Neural cell (in vitro differentiated cells): ENCODE measurements at regions not wholly inside any gene's neighbourhood (a gene's known extent, or its start where the extent isn't known, plus 50 kb on each side); places are given as distances from the start of the nearest gene placed in this dataset.

Experiments used
- H2AFZ ChIP-seq: fragments of 200-600, 300-800 bp; sonication (generic), shearing (Covaris generic); 2 replicates; pipeline ENCODE4 v1.6.0; 2014; ENCODE audit warnings: low read depth, mild to moderate bottlenecking, antibody characterized with exemption, low read length, moderate library complexity
- H3F3A ChIP-seq: fragments of 200-600 bp; shearing (Covaris generic); 2 replicates; pipeline ENCODE4 v1.6.1; 2016; ENCODE audit warnings: mild to moderate bottlenecking, moderate library complexity, mixed read lengths, antibody characterized with exemption, low read length; ENCODE audit not compliant: insufficient read depth, poor library complexity, severe bottlenecking
- H3K27ac ChIP-seq: fragments of 200-600, 300-800 bp; sonication (generic), shearing (Covaris generic); 2 replicates; pipeline ENCODE4 v1.5.1; 2014; ENCODE audit warnings: mild to moderate bottlenecking, low read length, moderate library complexity
- H3K27me3 ChIP-seq: fragments of 300-800, 200-600 bp; sonication (generic), shearing (Covaris generic); 2 replicates; pipeline ENCODE4 v1.6.0; 2014; ENCODE audit warnings: mild to moderate bottlenecking, low read depth, low read length, moderate library complexity; ENCODE audit not compliant: insufficient read depth
- H3K36me3 ChIP-seq: fragments of 300-800, 200-600 bp; sonication (generic), shearing (Covaris generic); 2 replicates; pipeline ENCODE4 v1.5.1; 2014; ENCODE audit warnings: mild to moderate bottlenecking, antibody characterized with exemption, low read length, moderate library complexity; ENCODE audit not compliant: insufficient read depth
- H3K4me2 ChIP-seq: fragments of 300-800, 200-600 bp; sonication (generic), shearing (Covaris generic); 2 replicates; pipeline ENCODE4 v1.6.0; 2014; ENCODE audit warnings: mild to moderate bottlenecking, low read length
- H3K4me3 ChIP-seq: fragments of 300-800, 200-600 bp; sonication (generic), shearing (Covaris generic); 2 replicates; pipeline ENCODE4 v1.5.1; 2014; ENCODE audit warnings: mild to moderate bottlenecking, low read length, moderate library complexity
- H3K79me2 ChIP-seq: fragments of 200-600 bp; shearing (Covaris generic); replicated peaks from 2 replicates; pipeline ENCODE4 v1.6.0; 2014; ENCODE audit warnings: mild to moderate bottlenecking, low read length, moderate library complexity; ENCODE audit not compliant: insufficient read depth
- H3K9ac ChIP-seq: fragments of 300-800, 200-600 bp; sonication (generic), shearing (Covaris generic); 2 replicates; pipeline ENCODE4 v1.6.1; 2016; ENCODE audit warnings: mild to moderate bottlenecking, low read length, mixed read lengths
- H3K9me2 ChIP-seq: fragments of 200-600 bp; shearing (Covaris generic); 2 replicates; pipeline ENCODE4 v1.6.1; 2016; ENCODE audit warnings: mild to moderate bottlenecking, low read length, mixed read lengths; ENCODE audit not compliant: insufficient read depth
- H3K9me3 ChIP-seq: fragments of 200-600, 300-800 bp; sonication (generic), shearing (Covaris generic); 2 replicates; pipeline ENCODE4 v1.6.1; 2016; ENCODE audit warnings: mild to moderate bottlenecking, mixed run types, low read length, moderate library complexity, mixed read lengths
- H4K20me1 ChIP-seq: fragments of 200-600 bp; shearing (Covaris generic); 2 replicates; pipeline ENCODE4 v1.6.1; 2016; ENCODE audit warnings: mild to moderate bottlenecking, mixed run types; ENCODE audit not compliant: insufficient read depth
- CTCF ChIP-seq: fragments of 450-650 bp; IDR thresholded peaks from 2 replicates; pipeline ENCODE4 v1.5.1; 2014; ENCODE audit warnings: antibody characterized with exemption, mild to moderate bottlenecking, moderate library complexity; ENCODE audit not compliant: poor library complexity, severe bottlenecking
- EP300 ChIP-seq: fragments of 450-650 bp; conservative IDR thresholded peaks from 2 replicates; pipeline ENCODE4 v1.6.1; 2014; ENCODE audit warnings: antibody characterized with exemption, mild to moderate bottlenecking, moderate library complexity; ENCODE audit not compliant: poor library complexity, severe bottlenecking
- EZH2 ChIP-seq: fragments of 200-600, 300-800 bp; shearing (Covaris generic), sonication (generic); IDR thresholded peaks from 2 replicates; pipeline ENCODE4 v1.6.1; 2014; ENCODE audit warnings: antibody characterized with exemption, low read length, borderline replicate concordance, mild to moderate bottlenecking; ENCODE audit not compliant: insufficient read depth, poor library complexity, severe bottlenecking
- MXI1 ChIP-seq: fragments of 450-650 bp; conservative IDR thresholded peaks from 2 replicates; pipeline ENCODE4 v1.6.1; 2014; ENCODE audit warnings: antibody characterized with exemption, mild to moderate bottlenecking; ENCODE audit not compliant: poor library complexity, severe bottlenecking
- POLR2AphosphoS5 ChIP-seq: IDR thresholded peaks from 2 replicates; pipeline ENCODE4 v1.6.1; 2012
- RAD21 ChIP-seq: fragments of 450-650 bp; conservative IDR thresholded peaks from 2 replicates; pipeline ENCODE4 v1.6.1; 2014; ENCODE audit warnings: antibody characterized with exemption, mild to moderate bottlenecking, moderate library complexity
- SMC3 ChIP-seq: fragments of 450-650 bp; conservative IDR thresholded peaks from 2 replicates; pipeline ENCODE4 v1.6.1; 2014; ENCODE audit warnings: antibody characterized with exemption, mild to moderate bottlenecking, moderate library complexity; ENCODE audit not compliant: poor library complexity
- TAF1 ChIP-seq: IDR thresholded peaks from 2 replicates; pipeline ENCODE4 v1.6.1; 2012; ENCODE audit warnings: low read depth
- TF ChIP-seq, protein P1 (sequence below): IDR thresholded peaks from 2 replicates; pipeline ENCODE4 v1.6.1; 2012; ENCODE audit warnings: borderline replicate concordance

DNA sequence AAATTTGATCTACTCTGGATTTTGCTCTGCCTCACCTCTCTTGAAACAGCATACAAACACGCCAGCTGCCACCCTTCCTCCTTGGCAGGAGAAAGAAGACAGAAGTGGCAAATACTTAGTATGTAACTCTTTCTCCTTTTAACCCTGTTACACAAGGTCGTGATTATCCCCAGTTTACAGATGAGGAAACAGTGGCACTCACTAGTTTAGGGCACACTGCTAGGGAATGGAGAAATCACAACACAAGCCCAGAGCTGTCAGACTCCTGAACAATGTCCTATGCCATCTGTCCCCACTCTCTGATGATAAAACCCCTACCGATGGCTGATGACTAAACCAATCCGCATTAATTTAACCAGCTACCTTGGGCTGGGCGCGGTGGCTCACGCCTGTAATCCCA is 79.7 kb downstream of the FGD2 start:
- Histone ChIP-seq H2AFZ (no peak overlapping the region), H3K9ac (no peak overlapping the region), H3K9me2 (no peaks in the 10 kb centered on the region), H3K27ac (no peak overlapping the region), H3K79me2 (no peaks in the 10 kb centered on the region), H3F3A (no peaks in the 10 kb centered on the region), H3K4me3 (no peak overlapping the region), H3K4me2 (no peak overlapping the region), H3K9me3 (no peaks in the 10 kb centered on the region), H4K20me1 (no peaks in the 10 kb centered on the region), H3K36me3 (no peaks in the 10 kb centered on the region), H3K27me3 (no peaks in the 10 kb centered on the region)
- TF ChIP-seq RAD21: no peak
- TF ChIP-seq EZH2: no peak
- TF ChIP-seq POLR2AphosphoS5: no peak
- no peak for TF ChIP-seq EP300
- TF ChIP-seq, protein P1, sequence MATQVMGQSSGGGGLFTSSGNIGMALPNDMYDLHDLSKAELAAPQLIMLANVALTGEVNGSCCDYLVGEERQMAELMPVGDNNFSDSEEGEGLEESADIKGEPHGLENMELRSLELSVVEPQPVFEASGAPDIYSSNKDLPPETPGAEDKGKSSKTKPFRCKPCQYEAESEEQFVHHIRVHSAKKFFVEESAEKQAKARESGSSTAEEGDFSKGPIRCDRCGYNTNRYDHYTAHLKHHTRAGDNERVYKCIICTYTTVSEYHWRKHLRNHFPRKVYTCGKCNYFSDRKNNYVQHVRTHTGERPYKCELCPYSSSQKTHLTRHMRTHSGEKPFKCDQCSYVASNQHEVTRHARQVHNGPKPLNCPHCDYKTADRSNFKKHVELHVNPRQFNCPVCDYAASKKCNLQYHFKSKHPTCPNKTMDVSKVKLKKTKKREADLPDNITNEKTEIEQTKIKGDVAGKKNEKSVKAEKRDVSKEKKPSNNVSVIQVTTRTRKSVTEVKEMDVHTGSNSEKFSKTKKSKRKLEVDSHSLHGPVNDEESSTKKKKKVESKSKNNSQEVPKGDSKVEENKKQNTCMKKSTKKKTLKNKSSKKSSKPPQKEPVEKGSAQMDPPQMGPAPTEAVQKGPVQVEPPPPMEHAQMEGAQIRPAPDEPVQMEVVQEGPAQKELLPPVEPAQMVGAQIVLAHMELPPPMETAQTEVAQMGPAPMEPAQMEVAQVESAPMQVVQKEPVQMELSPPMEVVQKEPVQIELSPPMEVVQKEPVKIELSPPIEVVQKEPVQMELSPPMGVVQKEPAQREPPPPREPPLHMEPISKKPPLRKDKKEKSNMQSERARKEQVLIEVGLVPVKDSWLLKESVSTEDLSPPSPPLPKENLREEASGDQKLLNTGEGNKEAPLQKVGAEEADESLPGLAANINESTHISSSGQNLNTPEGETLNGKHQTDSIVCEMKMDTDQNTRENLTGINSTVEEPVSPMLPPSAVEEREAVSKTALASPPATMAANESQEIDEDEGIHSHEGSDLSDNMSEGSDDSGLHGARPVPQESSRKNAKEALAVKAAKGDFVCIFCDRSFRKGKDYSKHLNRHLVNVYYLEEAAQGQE: no peak
- no peak for TF ChIP-seq SMC3
- no peak for TF ChIP-seq MXI1
- no peak for TF ChIP-seq TAF1
- no peak for TF ChIP-seq CTCF

- H3K27ac ChIP-seq: no peak overlapping the region
- no peak overlapping the region for H3K9ac ChIP-seq
- H2AFZ ChIP-seq: no peak overlapping the region
- no peaks in the 10 kb centered on the region for H3K36me3 ChIP-seq
- H3K9me3 ChIP-seq: no peaks in the 10 kb centered on the region
- no peaks in the 10 kb centered on the region for H3K79me2 ChIP-seq
- no peaks in the 10 kb centered on the region for H3K27me3 ChIP-seq
- TF ChIP-seq CTCF: no peak
- no peak for TF ChIP-seq POLR2AphosphoS5
- no peak for TF ChIP-seq RAD21
- no peak for TF ChIP-seq EP300
- no peak for TF ChIP-seq MXI1
- TF ChIP-seq TAF1: no peak
- TF ChIP-seq EZH2: no peak
- no peak for TF ChIP-seq SMC3
- TF ChIP-seq, protein P1: no peak
- H3K4me3 ChIP-seq: no peak overlapping the region
- no peak overlapping the region for H3K4me2 ChIP-seq
- no peaks in the 10 kb centered on the region for H4K20me1 ChIP-seq
- H3K9me2 ChIP-seq: no peaks in the 10 kb centered on the region
- no peaks in the 10 kb centered on the region for H3F3A ChIP-seq
Observed at GRCh38 chr6:37088897-37089296, 81.1 kb upstream of the PIM1 start.
